A549 (cell line): ENCODE measurements at regions not wholly inside any gene's neighbourhood (a gene's known extent, or its start where the extent isn't known, plus 50 kb on each side); places are given as distances from the start of the nearest gene placed in this dataset.

Experiments
- ATAC-seq, 2 experiments: fragments of 200-7000 bp in 1 of 2; fragments of >200 bp in 1 of 2; cut with Nextera tagmentation in 1 of 2; cut with Tn5 transposase in 1 of 2; 3 replicates each; pipeline versions ENCODE4 v1.8.0 to v1.9.1; 2018 to 2020; ENCODE audit warnings: mild to moderate bottlenecking in 1 of 2, moderate library complexity in 1 of 2
- CTCF ChIA-PET: fragments of 300-600 bp; sonication (Branson Sonifier 250); formaldehyde crosslinking; extraction: SDS; loops from one replicate; lab custom pipeline; 2021; ENCODE audit warnings: antibody characterized with exemption, inconsistent platforms; lab: Yijun Ruan, JAX
- POLR2A ChIA-PET: fragments of 350-600 bp; formaldehyde crosslinking; extraction: SDS; loops from one replicate; lab custom pipeline; 2021; ENCODE audit warnings: antibody characterized with exemption, inconsistent platforms; lab: Yijun Ruan, JAX
- DNase-seq, 2 experiments: peaks; one replicate each; pipeline versions ENCODE4 v3.0.0 to v3.0.0-alpha.2; 2011 to 2016; ENCODE audit warnings: low read depth in 1 of 2, low spot score in 1 of 2
- FAIRE-seq: peaks from 2 replicates; lab custom pipeline; 2011; peaks lifted over from hg19 to GRCh38; lab: Jason Lieb, UNC
- H3K27ac ChIP-seq, 2 experiments: fragments of >200 bp; sonication (Bioruptor Twin); formaldehyde crosslinking; 3 replicates each; pipeline ENCODE4 v1.5.1; 2016 to 2017
- H3K4me1 ChIP-seq: fragments of >200 bp; sonication (Bioruptor Twin); formaldehyde crosslinking; 3 replicates; pipeline ENCODE4 v1.6.1; 2016
- H3K4me2 ChIP-seq: fragments of >200 bp; sonication (Bioruptor Twin); formaldehyde crosslinking; 3 replicates; pipeline ENCODE4 v1.6.1; 2016
- H3K4me3 ChIP-seq: fragments of >200 bp; sonication (Bioruptor Twin); formaldehyde crosslinking; 3 replicates; pipeline ENCODE4 v1.5.1; 2016
- H3K9me3 ChIP-seq: fragments of >200 bp; sonication (Bioruptor Twin); formaldehyde crosslinking; 3 replicates; pipeline ENCODE4 v1.6.1; 2016
- ATOH8 ChIP-seq: fragments of 250-450 bp; sonication (Bioruptor Pico); IDR thresholded peaks from 2 replicates; pipeline ENCODE4 v1.5.0; 2020; ENCODE audit warnings: low read depth, mild to moderate bottlenecking, moderate library complexity
- CBX2 ChIP-seq: fragments of 200-600 bp; sonication (generic); IDR thresholded peaks from 2 replicates; pipeline ENCODE4 v1.6.1; 2016; ENCODE audit warnings: low read depth, mild to moderate bottlenecking, borderline replicate concordance
- EHMT2 ChIP-seq: fragments of 200-600 bp; sonication (generic); IDR thresholded peaks from 2 replicates; pipeline ENCODE4 v1.6.1; 2016; ENCODE audit warnings: antibody characterized with exemption, low read depth, mild to moderate bottlenecking, moderate library complexity
- ELK1 ChIP-seq: fragments of 150-350 bp; IDR thresholded peaks from 2 replicates; pipeline ENCODE4 v1.6.1; 2014; ENCODE audit warnings: low read depth, mild to moderate bottlenecking, low read length
- EP300 ChIP-seq, 2 experiments: fragments of >200 bp; sonication (Bioruptor Twin); formaldehyde crosslinking; IDR thresholded peaks; 2 replicates in 1 of 2; 3 replicates in 1 of 2; pipeline ENCODE4 v1.6.1; 2016 to 2017
- ESRRA ChIP-seq: fragments of 150-350 bp; IDR thresholded peaks from 2 replicates; pipeline ENCODE4 v1.6.1; 2014; ENCODE audit warnings: mild to moderate bottlenecking, low read length, borderline replicate concordance
- GATA3 ChIP-seq: IDR thresholded peaks from 2 replicates; pipeline ENCODE4 v1.6.1; 2012; ENCODE audit warnings: borderline replicate concordance
- HEYL ChIP-seq: fragments of 250-450 bp; sonication (Bioruptor Pico); IDR thresholded peaks from 2 replicates; pipeline ENCODE4 v1.8.0; 2021; ENCODE audit warnings: mild to moderate bottlenecking, moderate library complexity
- HOXB13 ChIP-seq: fragments of 250-450 bp; sonication (Bioruptor Pico); IDR thresholded peaks from 2 replicates; pipeline ENCODE4 v1.5.0; 2020; ENCODE audit warnings: low read depth, mild to moderate bottlenecking, moderate library complexity
- JUNB ChIP-seq: fragments of >200 bp; sonication (Bioruptor Twin); formaldehyde crosslinking; IDR thresholded peaks from 2 replicates; pipeline ENCODE4 v1.6.1; 2016
- MAFK ChIP-seq: fragments of 450-650 bp; IDR thresholded peaks from 2 replicates; pipeline ENCODE4 v1.6.1; 2014; ENCODE audit not compliant: partially characterized antibody
- MAZ ChIP-seq: fragments of 150-350 bp; IDR thresholded peaks from 2 replicates; pipeline ENCODE4 v1.6.1; 2014; ENCODE audit warnings: antibody characterized with exemption, low read depth, low read length, borderline replicate concordance
- MYC ChIP-seq: IDR thresholded peaks from 2 replicates; pipeline ENCODE4 v1.6.1; 2012; ENCODE audit warnings: mild to moderate bottlenecking, inconsistent platforms, low read length, improper control_type of control experiment, borderline replicate concordance
- NFE2L2 ChIP-seq: fragments of 150-350 bp; conservative IDR thresholded peaks from 2 replicates; pipeline ENCODE4 v1.6.1; 2014; ENCODE audit warnings: low read length
- PHF8 ChIP-seq: fragments of 200-600 bp; sonication (generic); IDR thresholded peaks from 2 replicates; pipeline ENCODE4 v1.6.1; 2016; ENCODE audit warnings: low read depth, mild to moderate bottlenecking, antibody characterized with exemption, moderate library complexity, borderline replicate concordance
- POLR2AphosphoS2 ChIP-seq: conservative IDR thresholded peaks from 2 replicates; pipeline ENCODE4 v1.6.1; 2012; ENCODE audit warnings: low read length, improper control_type of control experiment, inconsistent platforms
- RARB ChIP-seq: fragments of 250-450 bp; sonication (Bioruptor Pico); IDR thresholded peaks from 2 replicates; pipeline ENCODE4 v1.8.0; 2021; ENCODE audit warnings: mild to moderate bottlenecking, moderate library complexity
- RNF2 ChIP-seq: fragments of 200-600 bp; sonication (generic); IDR thresholded peaks from 2 replicates; pipeline ENCODE4 v1.6.1; 2016; ENCODE audit warnings: low read depth, mild to moderate bottlenecking, antibody characterized with exemption, moderate library complexity, borderline replicate concordance
- SREBF2 ChIP-seq: fragments of 450-650 bp; IDR thresholded peaks from 2 replicates; pipeline ENCODE4 v1.6.1; 2014; ENCODE audit warnings: mild to moderate bottlenecking, moderate library complexity
- TFCP2L1 ChIP-seq: fragments of 250-450 bp; sonication (Bioruptor Pico); IDR thresholded peaks from 2 replicates; pipeline ENCODE4 v1.5.0; 2021; ENCODE audit warnings: mild to moderate bottlenecking
- USF2 ChIP-seq: fragments of 450-650 bp; IDR thresholded peaks from 2 replicates; pipeline ENCODE4 v1.6.1; 2014; ENCODE audit warnings: antibody characterized with exemption
- ZNF302 ChIP-seq: fragments of 250-450 bp; sonication (Bioruptor Pico); IDR thresholded peaks from 2 replicates; pipeline ENCODE4 v1.9.0; 2021; ENCODE audit warnings: inconsistent platforms, mild to moderate bottlenecking, moderate library complexity
- WGBS: methylation state at CpG from one replicate; pipeline ENCODE4 v1.1.6; 2017; ENCODE audit errors: missing lambda C conversion rate; 5-methylcytosine and 5-hydroxymethylcytosine counted together
- TF ChIP-seq, protein P1 (sequence below): IDR thresholded peaks from 2 replicates; pipeline ENCODE4 v1.6.1; 2012
- TF ChIP-seq, protein P2 (sequence below): IDR thresholded peaks from 2 replicates; pipeline ENCODE4 v1.6.1; 2012; ENCODE audit warnings: low read depth, borderline replicate concordance
- TF ChIP-seq, protein P3 (sequence below): fragments of 200-600 bp; sonication (generic); IDR thresholded peaks from 2 replicates; pipeline ENCODE4 v1.6.1; 2016; ENCODE audit warnings: antibody characterized with exemption, mild to moderate bottlenecking, moderate library complexity
- TF ChIP-seq, protein P4 (sequence below): fragments of >200 bp; sonication (Bioruptor Twin); formaldehyde crosslinking; IDR thresholded peaks from 2 replicates; pipeline ENCODE4 v1.6.1; 2016

GRCh38 chr9:74255489-74255984, 241.6 kb upstream of the RORB start:
- ChIA-PET POLR2A (no interaction called here), CTCF (no interaction called here)
- Histone ChIP-seq H3K4me1 (no peaks in the 10 kb centered on the region), H3K27ac (no peak overlapping the region), H3K9me3 (no peaks in the 10 kb centered on the region), H3K4me3 (no peak overlapping the region), H3K4me2 (no peak overlapping the region)
- FAIRE-seq (no peak), DNase-seq (no peak), ATAC-seq (no peak)
- TF ChIP-seq JUNB (no peak), CBX2 (no peak), MAFK (no peak), RNF2 (no peak), SREBF2 (no peak), RARB (CRISPR knock-in tag) (no peak), ESRRA (no peak), PHF8 (no peak), USF2 (no peak), GATA3 (no peak), HOXB13 (CRISPR knock-in tag) (no peak), EP300 (IDR thresholded peaks at IDR 0.05) (no peak), TFCP2L1 (CRISPR knock-in tag) (no peak), MYC (no peak), NFE2L2 (no peak), ELK1 (no peak), ATOH8 (CRISPR knock-in tag) (no peak)
- TF ChIP-seq, protein P1, sequence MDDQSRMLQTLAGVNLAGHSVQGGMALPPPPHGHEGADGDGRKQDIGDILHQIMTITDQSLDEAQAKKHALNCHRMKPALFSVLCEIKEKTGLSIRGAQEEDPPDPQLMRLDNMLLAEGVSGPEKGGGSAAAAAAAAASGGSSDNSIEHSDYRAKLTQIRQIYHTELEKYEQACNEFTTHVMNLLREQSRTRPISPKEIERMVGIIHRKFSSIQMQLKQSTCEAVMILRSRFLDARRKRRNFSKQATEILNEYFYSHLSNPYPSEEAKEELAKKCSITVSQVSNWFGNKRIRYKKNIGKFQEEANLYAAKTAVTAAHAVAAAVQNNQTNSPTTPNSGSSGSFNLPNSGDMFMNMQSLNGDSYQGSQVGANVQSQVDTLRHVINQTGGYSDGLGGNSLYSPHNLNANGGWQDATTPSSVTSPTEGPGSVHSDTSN, result no peak
- TF ChIP-seq, protein P2, sequence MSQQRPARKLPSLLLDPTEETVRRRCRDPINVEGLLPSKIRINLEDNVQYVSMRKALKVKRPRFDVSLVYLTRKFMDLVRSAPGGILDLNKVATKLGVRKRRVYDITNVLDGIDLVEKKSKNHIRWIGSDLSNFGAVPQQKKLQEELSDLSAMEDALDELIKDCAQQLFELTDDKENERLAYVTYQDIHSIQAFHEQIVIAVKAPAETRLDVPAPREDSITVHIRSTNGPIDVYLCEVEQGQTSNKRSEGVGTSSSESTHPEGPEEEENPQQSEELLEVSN, result no peak
- WGBS, result 44% methylated on average over 4 of the region's 4 CpGs

GRCh38 chr9:74275872-74276508, 221.1 kb upstream of the RORB start:
- ChIA-PET POLR2A (no interaction called here), CTCF (interaction anchor here (0.6 kb wide), 1 partner anchor 181 kb away, joined by 3 read pairs; no protein-coding TSS in a partner anchor)
- Histone ChIP-seq H3K4me3 (no peak overlapping the region), H3K4me2 (no peak overlapping the region), H3K27ac (no peak overlapping the region), H3K4me1 (no peaks in the 10 kb centered on the region), H3K9me3 (no peaks in the 10 kb centered on the region)
- 38% methylated on average over 14 of the region's 41 CpGs for WGBS
- FAIRE-seq (no peak), DNase-seq (no peak), ATAC-seq (no peak)
- no peak for TF ChIP-seq HEYL (CRISPR knock-in tag)
- TF ChIP-seq, protein P3, sequence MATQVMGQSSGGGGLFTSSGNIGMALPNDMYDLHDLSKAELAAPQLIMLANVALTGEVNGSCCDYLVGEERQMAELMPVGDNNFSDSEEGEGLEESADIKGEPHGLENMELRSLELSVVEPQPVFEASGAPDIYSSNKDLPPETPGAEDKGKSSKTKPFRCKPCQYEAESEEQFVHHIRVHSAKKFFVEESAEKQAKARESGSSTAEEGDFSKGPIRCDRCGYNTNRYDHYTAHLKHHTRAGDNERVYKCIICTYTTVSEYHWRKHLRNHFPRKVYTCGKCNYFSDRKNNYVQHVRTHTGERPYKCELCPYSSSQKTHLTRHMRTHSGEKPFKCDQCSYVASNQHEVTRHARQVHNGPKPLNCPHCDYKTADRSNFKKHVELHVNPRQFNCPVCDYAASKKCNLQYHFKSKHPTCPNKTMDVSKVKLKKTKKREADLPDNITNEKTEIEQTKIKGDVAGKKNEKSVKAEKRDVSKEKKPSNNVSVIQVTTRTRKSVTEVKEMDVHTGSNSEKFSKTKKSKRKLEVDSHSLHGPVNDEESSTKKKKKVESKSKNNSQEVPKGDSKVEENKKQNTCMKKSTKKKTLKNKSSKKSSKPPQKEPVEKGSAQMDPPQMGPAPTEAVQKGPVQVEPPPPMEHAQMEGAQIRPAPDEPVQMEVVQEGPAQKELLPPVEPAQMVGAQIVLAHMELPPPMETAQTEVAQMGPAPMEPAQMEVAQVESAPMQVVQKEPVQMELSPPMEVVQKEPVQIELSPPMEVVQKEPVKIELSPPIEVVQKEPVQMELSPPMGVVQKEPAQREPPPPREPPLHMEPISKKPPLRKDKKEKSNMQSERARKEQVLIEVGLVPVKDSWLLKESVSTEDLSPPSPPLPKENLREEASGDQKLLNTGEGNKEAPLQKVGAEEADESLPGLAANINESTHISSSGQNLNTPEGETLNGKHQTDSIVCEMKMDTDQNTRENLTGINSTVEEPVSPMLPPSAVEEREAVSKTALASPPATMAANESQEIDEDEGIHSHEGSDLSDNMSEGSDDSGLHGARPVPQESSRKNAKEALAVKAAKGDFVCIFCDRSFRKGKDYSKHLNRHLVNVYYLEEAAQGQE, result no peak
- TF ChIP-seq ZNF302 (CRISPR knock-in tag), result no peak
- TF ChIP-seq EHMT2, result no peak
- TF ChIP-seq, protein P4, sequence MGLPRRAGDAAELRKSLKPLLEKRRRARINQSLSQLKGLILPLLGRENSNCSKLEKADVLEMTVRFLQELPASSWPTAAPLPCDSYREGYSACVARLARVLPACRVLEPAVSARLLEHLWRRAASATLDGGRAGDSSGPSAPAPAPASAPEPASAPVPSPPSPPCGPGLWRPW, result no peak
- TF ChIP-seq POLR2AphosphoS2, result no peak
- TF ChIP-seq TFCP2L1 (CRISPR knock-in tag), result no peak
- TF ChIP-seq, protein P1, result no peak
- TF ChIP-seq RARB (CRISPR knock-in tag), result no peak
- no peak for TF ChIP-seq RNF2
- TF ChIP-seq MAZ, result no peak
- TF ChIP-seq MYC, result no peak
